GM18517 (cell line): ENCODE measurements at regions not wholly inside any gene's neighbourhood (a gene's known extent, or its start where the extent isn't known, plus 50 kb on each side); places are given as distances from the start of the nearest gene placed in this dataset.
"Not testable (repeated sequence)": the region's sequence is repeated elsewhere in the genome, so short reads cannot be mapped to it uniquely, and the experiment has no call there.

ENCODE experiments used
- ATAC-seq: cut with Tn5 transposase; IDR thresholded peaks from one replicate; pipeline ENCODE4 v1.9.1; 2021; ENCODE audit warnings: mild to moderate bottlenecking, moderate library complexity; ENCODE audit not compliant: unreplicated experiment

- ATAC-seq, result no peak
Observed at GRCh38 chr11:35046681-35047080, 92.3 kb upstream of the CD44 start.

- ATAC-seq, result no peak
Observed at GRCh38 chr11:35047179-35047578, 91.8 kb upstream of the CD44 start.

GRCh38 chr11:35047769-35048168 is 91.2 kb upstream of the CD44 start:
- ATAC-seq, result no peak

GRCh38 chr11:35048346-35048745 is 90.6 kb upstream of the CD44 start:
- not testable (repeated sequence) for ATAC-seq

- no peak for ATAC-seq
Observed at GRCh38 chr11:35049859-35050531, 89.0 kb upstream of the CD44 start.

- ATAC-seq, result no peak
Observed at GRCh38 chr11:35050541-35050995, 88.4 kb upstream of the CD44 start.

GRCh38 chr11:35056391-35057093 is 82.4 kb upstream of the CD44 start:
- ATAC-seq, result no peak

GRCh38 chr11:35057926-35058668 is 80.9 kb upstream of the CD44 start:
- ATAC-seq, result no peak

- no peak for ATAC-seq
Observed at GRCh38 chr11:35058669-35059434, 80.1 kb upstream of the CD44 start.

GRCh38 chr11:35061516-35062440 is 77.2 kb upstream of the CD44 start:
- ATAC-seq, result no peak

- ATAC-seq, result no peak
Observed at GRCh38 chr11:35063488-35063931, 75.5 kb upstream of the CD44 start.

- ATAC-seq, result no peak
Observed at GRCh38 chr11:35064114-35064800, 74.7 kb upstream of the CD44 start.

GRCh38 chr11:35065566-35065965 is 73.4 kb upstream of the CD44 start:
- ATAC-seq, result no peak

- ATAC-seq, result no peak
Observed at GRCh38 chr11:35066030-35066429, 72.9 kb upstream of the CD44 start.

GRCh38 chr11:35066783-35067423 is 72.1 kb upstream of the CD44 start:
- peak; percentile 92 for ATAC-seq

- ATAC-seq, result no peak
Observed at GRCh38 chr11:35071722-35072121, 67.2 kb upstream of the CD44 start.

GRCh38 chr11:35073691-35074419 is 65.1 kb upstream of the CD44 start:
- no peak for ATAC-seq
